H1 (cell line): ENCODE measurements at regions not wholly inside any gene's neighbourhood (a gene's known extent, or its start where the extent isn't known, plus 50 kb on each side); places are given as distances from the start of the nearest gene placed in this dataset.

Source experiments
- CTCF ChIA-PET: fragments of 300-600 bp; sonication (Branson Sonifier 250); formaldehyde crosslinking; loops from one replicate; lab custom pipeline; 2021; ENCODE audit not compliant: partially characterized antibody; lab: Charles Lee
- POLR2A ChIA-PET: fragments of 300-600 bp; sonication (Branson Sonifier 250); formaldehyde crosslinking; loops from one replicate; lab custom pipeline; 2021; ENCODE audit warnings: inconsistent platforms; ENCODE audit not compliant: partially characterized antibody; lab: Charles Lee
- DNase-seq, 2 experiments: peaks; one replicate each; pipeline versions ENCODE4 v3.0.0 to v3.0.0-alpha.2; 2010 to 2022; ENCODE audit warnings: low spot score in 2 of 2, low read depth in 1 of 2, mixed read lengths in 1 of 2
- FAIRE-seq: peaks from 2 replicates; lab custom pipeline; 2011; peaks lifted over from hg19 to GRCh38; lab: Jason Lieb, UNC
- H2AFZ ChIP-seq: 2 replicates; pipeline ENCODE4 v1.8.1; 2012; ENCODE audit warnings: low read length, inconsistent platforms
- H2AK5ac ChIP-seq: 2 replicates; pipeline ENCODE4 v1.6.1; 2013; ENCODE audit warnings: low read depth, low read length
- H2BK120ac ChIP-seq: replicated peaks from 2 replicates; pipeline ENCODE3; 2013; ENCODE audit warnings: low read depth, low read length, inconsistent platforms
- H2BK12ac ChIP-seq: 2 replicates; pipeline ENCODE4 v1.6.1; 2013; ENCODE audit warnings: low read depth, low read length
- H2BK15ac ChIP-seq: 2 replicates; pipeline ENCODE4 v1.6.1; 2013; ENCODE audit warnings: low read length
- H2BK20ac ChIP-seq: 2 replicates; pipeline ENCODE4 v1.6.1; 2013; ENCODE audit warnings: low read length
- H2BK5ac ChIP-seq: 2 replicates; pipeline ENCODE4 v1.6.1; 2013; ENCODE audit warnings: low read depth, low read length
- H3K14ac ChIP-seq: 2 replicates; pipeline ENCODE4 v1.6.1; 2013; ENCODE audit warnings: inconsistent platforms; ENCODE audit not compliant: insufficient read length
- H3K18ac ChIP-seq: 2 replicates; pipeline ENCODE4 v1.6.1; 2013; ENCODE audit warnings: low read length; ENCODE audit errors: extremely low read depth
- H3K23ac ChIP-seq: 2 replicates; pipeline ENCODE4 v1.6.1; 2013; ENCODE audit warnings: inconsistent platforms; ENCODE audit not compliant: insufficient read length
- H3K23me2 ChIP-seq: 2 replicates; pipeline ENCODE4 v1.6.1; 2013; ENCODE audit warnings: low read depth, low read length
- H3K27ac ChIP-seq: 2 replicates; pipeline ENCODE4 v1.6.1; 2011; ENCODE audit warnings: low read depth, low read length, inconsistent platforms
- H3K27me3 ChIP-seq, 4 experiments: replicated peaks in 1 of 4; 1 replicate in 1 of 4; 2 replicates in 3 of 4; pipeline versions ENCODE4 v1.6.1 to v1.8.1; 2011 to 2013; ENCODE audit warnings: low read length in 3 of 4, mild to moderate bottlenecking in 3 of 4, inconsistent platforms in 2 of 4, mixed read lengths in 2 of 4, moderate library complexity in 1 of 4; ENCODE audit not compliant: control insufficient read depth in 3 of 4, insufficient read depth in 3 of 4; ENCODE audit errors: extremely low read depth in 1 of 4
- H3K36me3 ChIP-seq, 4 experiments: 2 replicates each; pipeline versions ENCODE4 v1.6.1 to v1.8.1; 2011 to 2013; ENCODE audit warnings: mild to moderate bottlenecking in 4 of 4, low read length in 3 of 4, moderate library complexity in 2 of 4, control low read depth in 1 of 4, inconsistent platforms in 1 of 4; ENCODE audit not compliant: insufficient read depth in 4 of 4, control insufficient read depth in 2 of 4
- H3K4ac ChIP-seq: replicated peaks from 2 replicates; pipeline ENCODE3; 2013; ENCODE audit warnings: low read length, low read depth, mixed read lengths, inconsistent platforms; ENCODE audit not compliant: insufficient read length
- H3K4me1 ChIP-seq, 4 experiments: replicated peaks in 1 of 4; 1 replicate in 1 of 4; 2 replicates in 3 of 4; pipeline versions ENCODE4 v1.6.1 to v1.8.1; 2011 to 2013; ENCODE audit warnings: low read length in 3 of 4, inconsistent platforms in 2 of 4, mixed read lengths in 1 of 4; ENCODE audit not compliant: insufficient read depth in 4 of 4, control insufficient read depth in 3 of 4
- H3K4me2 ChIP-seq, 2 experiments: 2 replicates each; pipeline versions ENCODE4 v1.6.1 to v1.8.1; 2011 to 2013; ENCODE audit warnings: low read depth in 2 of 2, low read length in 2 of 2, control low read depth in 1 of 2, inconsistent platforms in 1 of 2, mild to moderate bottlenecking in 1 of 2; ENCODE audit not compliant: insufficient read depth in 1 of 2
- H3K4me3 ChIP-seq, 4 experiments: fragments of 200-600, 300-600 bp in 1 of 4; sonication (generic), shearing (Covaris generic), sonication (Bioruptor Twin) in 1 of 4; 2 replicates each; pipeline versions ENCODE4 v1.5.1 to v1.8.1; 2011 to 2016; ENCODE audit warnings: low read length in 4 of 4, low read depth in 3 of 4, control low read depth in 2 of 4, inconsistent platforms in 2 of 4, mild to moderate bottlenecking in 2 of 4, mixed read lengths in 1 of 4, moderate library complexity in 1 of 4; ENCODE audit not compliant: insufficient read depth in 2 of 4; ENCODE audit errors: extremely low read depth in 1 of 4
- H3K56ac ChIP-seq: replicated peaks from 2 replicates; pipeline ENCODE3; 2013; ENCODE audit warnings: low read depth, mild to moderate bottlenecking, mixed read lengths, low read length, inconsistent platforms; ENCODE audit not compliant: insufficient read length
- H3K79me1 ChIP-seq: 2 replicates; pipeline ENCODE4 v1.6.1; 2013; ENCODE audit warnings: low read depth, low read length, control low read depth
- H3K79me2 ChIP-seq, 2 experiments: 2 replicates each; pipeline versions ENCODE4 v1.6.1 to v1.8.1; 2012 to 2013; ENCODE audit warnings: low read length in 2 of 2, mild to moderate bottlenecking in 2 of 2, inconsistent platforms in 1 of 2; ENCODE audit not compliant: insufficient read depth in 2 of 2, control insufficient read depth in 1 of 2
- H3K9ac ChIP-seq, 4 experiments: replicated peaks in 1 of 4; 1 replicate in 1 of 4; 2 replicates in 3 of 4; pipeline versions ENCODE4 v1.6.1 to v1.8.1; 2011 to 2013; ENCODE audit warnings: low read depth in 3 of 4, low read length in 3 of 4, control low read depth in 2 of 4, mild to moderate bottlenecking in 2 of 4, moderate library complexity in 2 of 4, inconsistent platforms in 1 of 4; ENCODE audit errors: extremely low read depth in 1 of 4
- H3K9me3 ChIP-seq, 2 experiments: 2 replicates each; pipeline versions ENCODE4 v1.6.1 to v1.8.1; 2012 to 2013; ENCODE audit warnings: mild to moderate bottlenecking in 2 of 2, moderate library complexity in 2 of 2, control low read depth in 1 of 2, inconsistent platforms in 1 of 2, low read depth in 1 of 2, low read length in 1 of 2, mixed read lengths in 1 of 2; ENCODE audit not compliant: insufficient read depth in 2 of 2
- H4K20me1 ChIP-seq, 2 experiments: replicated peaks in 1 of 2; 2 replicates each; pipeline versions ENCODE3 to v1.8.1; 2011 to 2013; ENCODE audit warnings: inconsistent platforms in 2 of 2, low read length in 2 of 2, mild to moderate bottlenecking in 1 of 2; ENCODE audit not compliant: insufficient read depth in 2 of 2, control insufficient read depth in 1 of 2
- H4K5ac ChIP-seq: 2 replicates; pipeline ENCODE4 v1.6.1; 2013; ENCODE audit warnings: low read length, low read depth, mixed read lengths, inconsistent platforms; ENCODE audit not compliant: insufficient read length
- H4K8ac ChIP-seq: 2 replicates; pipeline ENCODE4 v1.8.0; 2013; ENCODE audit warnings: mild to moderate bottlenecking, moderate library complexity, low read length, inconsistent platforms; ENCODE audit not compliant: insufficient read depth; ENCODE audit errors: extremely low read depth
- H4K91ac ChIP-seq: replicated peaks from 2 replicates; pipeline ENCODE3; 2013; ENCODE audit warnings: low read length, mixed read lengths, inconsistent platforms; ENCODE audit not compliant: insufficient read length
- BACH1 ChIP-seq: IDR thresholded peaks from 2 replicates; pipeline ENCODE4 v1.6.1; 2012; ENCODE audit warnings: low read length, improper control_type of control experiment
- BRCA1 ChIP-seq: IDR thresholded peaks from 2 replicates; pipeline ENCODE4 v1.6.1; 2012; ENCODE audit warnings: low read depth, low read length, improper control_type of control experiment
- CEBPB ChIP-seq: IDR thresholded peaks from 2 replicates; pipeline ENCODE4 v1.6.1; 2012; ENCODE audit warnings: low read depth, low read length
- CREB1 ChIP-seq: IDR thresholded peaks from 2 replicates; pipeline ENCODE4 v1.6.1; 2012; ENCODE audit warnings: inconsistent platforms
- CTBP2 ChIP-seq: IDR thresholded peaks from 2 replicates; pipeline ENCODE4 v1.7.0; 2011; ENCODE audit warnings: borderline replicate concordance, mild to moderate bottlenecking, moderate library complexity, mixed read lengths, low read length; ENCODE audit not compliant: insufficient read depth, insufficient read length
- HDAC6 ChIP-seq: IDR thresholded peaks from one replicate; pipeline ENCODE4 v1.7.1; 2012; ENCODE audit warnings: low read depth, mild to moderate bottlenecking, inconsistent platforms, low read length, moderate library complexity
- JUN ChIP-seq: IDR thresholded peaks from 2 replicates; pipeline ENCODE4 v1.6.1; 2011; ENCODE audit warnings: low read depth, mild to moderate bottlenecking, improper control_type of control experiment, low read length
- JUND ChIP-seq: IDR thresholded peaks from 2 replicates; pipeline ENCODE4 v1.6.1; 2011; ENCODE audit warnings: mild to moderate bottlenecking, improper control_type of control experiment, low read length
- SAP30 ChIP-seq: fragments of 300-600 bp; sonication (generic); IDR thresholded peaks from 2 replicates; pipeline ENCODE4 v1.7.1; 2012; ENCODE audit warnings: low read length, moderate library complexity, mild to moderate bottlenecking, inconsistent platforms; ENCODE audit not compliant: insufficient read depth, insufficient replicate concordance
- SIX5 ChIP-seq: IDR thresholded peaks from 2 replicates; pipeline ENCODE4 v1.6.1; 2011; ENCODE audit warnings: mild to moderate bottlenecking, low read depth, low read length
- TAF1 ChIP-seq: IDR thresholded peaks from 2 replicates; pipeline ENCODE4 v1.6.1; 2011; ENCODE audit warnings: mild to moderate bottlenecking, low read depth, low read length
- TAF7 ChIP-seq: optimal IDR thresholded peaks from 2 replicates; pipeline ENCODE3; 2011; ENCODE audit warnings: low read depth, mild to moderate bottlenecking, inconsistent platforms, low read length, moderate library complexity, borderline replicate concordance
- TCF12 ChIP-seq: IDR thresholded peaks from 2 replicates; pipeline ENCODE4 v1.6.1; 2011; ENCODE audit warnings: low read depth, mild to moderate bottlenecking, low read length
- WGBS, 2 experiments: shearing (Covaris generic) in 1 of 2; methylation state at CpG; one replicate each; pipeline versions ENCODE4 v1.1.6 to v1.1.7; 2013 to 2015; ENCODE audit warnings: low lambda C conversion rate in 2 of 2, mixed read lengths in 2 of 2, inconsistent platforms in 1 of 2, low coverage in 1 of 2, missing lambda C conversion rate in 1 of 2; ENCODE audit not compliant: insufficient replicate concordance in 2 of 2, insufficient coverage in 1 of 2, insufficient read length in 1 of 2; ENCODE audit errors: extremely low coverage in 1 of 2, missing lambda C conversion rate in 1 of 2; 5-methylcytosine and 5-hydroxymethylcytosine counted together
- TF ChIP-seq, protein P1 (sequence below), 3 experiments: IDR thresholded peaks; 1 replicate in 2 of 3; 2 replicates in 1 of 3; pipeline versions ENCODE4 v1.5.1 to v1.6.1; 2011; ENCODE audit warnings: low read length in 3 of 3, mild to moderate bottlenecking in 3 of 3, inconsistent platforms in 2 of 3, low read depth in 1 of 3, moderate library complexity in 1 of 3; ENCODE audit not compliant: insufficient read depth in 1 of 3; ENCODE audit errors: control extremely low read depth in 1 of 3

DNA sequence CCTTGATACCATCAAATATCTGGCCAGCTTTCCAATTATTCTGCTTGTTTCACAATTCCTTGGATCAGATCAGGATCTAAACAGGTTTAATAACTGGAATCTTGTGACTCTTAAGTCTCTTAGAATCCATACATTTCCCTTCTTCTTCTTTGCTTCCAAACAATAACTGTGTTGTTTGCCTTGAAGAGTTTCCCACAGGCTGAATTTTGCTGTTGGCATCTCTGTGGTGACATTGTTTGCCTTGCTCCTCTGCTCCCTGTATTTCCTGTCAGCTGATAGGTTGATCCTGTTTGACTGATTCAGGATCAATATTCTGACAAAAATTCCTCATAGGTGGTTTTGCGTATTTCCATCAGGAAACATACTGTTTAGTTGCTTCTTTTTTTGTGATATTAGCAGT lies 248.4 kb upstream of the LMCD1 start:
- no peak overlapping the region for H3K4ac ChIP-seq
- no peaks in the 10 kb centered on the region for H4K20me1 ChIP-seq
- no peak overlapping the region for H3K4me3 ChIP-seq
- no peak overlapping the region for H3K9ac ChIP-seq
- no peak overlapping the region for H4K5ac ChIP-seq
- H3K4me1 ChIP-seq: no peaks in the 10 kb centered on the region
- H3K79me2 ChIP-seq: no peaks in the 10 kb centered on the region
- no peak overlapping the region for H2BK20ac ChIP-seq
- DNase-seq (no peak), FAIRE-seq (no peak)
- no peak overlapping the region for H3K23ac ChIP-seq
- no peak overlapping the region for H3K18ac ChIP-seq
- no peaks in the 10 kb centered on the region; the same call in 1 of the 2 replicates for H3K23me2 ChIP-seq
- no peak overlapping the region for H3K56ac ChIP-seq
- no peak overlapping the region for H3K27ac ChIP-seq
- H3K27me3 ChIP-seq: no peaks in the 10 kb centered on the region
- ChIA-PET CTCF (interaction anchor here (1.4 to 7.7 kb wide), 2 partner anchors 14 to 49 kb away, joined by 3 to 69 read pairs; no protein-coding TSS in a partner anchor), POLR2A (no interaction called here)
- no peak overlapping the region for H2AK5ac ChIP-seq
- no peak overlapping the region for H3K4me2 ChIP-seq
- H4K8ac ChIP-seq: no peak overlapping the region
- no peaks in the 10 kb centered on the region for H3K36me3 ChIP-seq
- H3K79me1 ChIP-seq: no peaks in the 10 kb centered on the region
- WGBS, 2 experiments: 94% methylated on average over 1 of the region's 1 CpG; no CpG with 5 or more reads in 1 of the 2 experiments
- H3K14ac ChIP-seq: no peak overlapping the region
- H2BK120ac ChIP-seq: no peak overlapping the region
- no peak overlapping the region for H2BK12ac ChIP-seq
- no peaks in the 10 kb centered on the region for H3K9me3 ChIP-seq
- no peak overlapping the region for H4K91ac ChIP-seq
- no peak overlapping the region for H2BK5ac ChIP-seq
- no peak overlapping the region for H2AFZ ChIP-seq
- H2BK15ac ChIP-seq: no peak overlapping the region
- no peak for TF ChIP-seq TAF1
- TF ChIP-seq, protein P1, sequence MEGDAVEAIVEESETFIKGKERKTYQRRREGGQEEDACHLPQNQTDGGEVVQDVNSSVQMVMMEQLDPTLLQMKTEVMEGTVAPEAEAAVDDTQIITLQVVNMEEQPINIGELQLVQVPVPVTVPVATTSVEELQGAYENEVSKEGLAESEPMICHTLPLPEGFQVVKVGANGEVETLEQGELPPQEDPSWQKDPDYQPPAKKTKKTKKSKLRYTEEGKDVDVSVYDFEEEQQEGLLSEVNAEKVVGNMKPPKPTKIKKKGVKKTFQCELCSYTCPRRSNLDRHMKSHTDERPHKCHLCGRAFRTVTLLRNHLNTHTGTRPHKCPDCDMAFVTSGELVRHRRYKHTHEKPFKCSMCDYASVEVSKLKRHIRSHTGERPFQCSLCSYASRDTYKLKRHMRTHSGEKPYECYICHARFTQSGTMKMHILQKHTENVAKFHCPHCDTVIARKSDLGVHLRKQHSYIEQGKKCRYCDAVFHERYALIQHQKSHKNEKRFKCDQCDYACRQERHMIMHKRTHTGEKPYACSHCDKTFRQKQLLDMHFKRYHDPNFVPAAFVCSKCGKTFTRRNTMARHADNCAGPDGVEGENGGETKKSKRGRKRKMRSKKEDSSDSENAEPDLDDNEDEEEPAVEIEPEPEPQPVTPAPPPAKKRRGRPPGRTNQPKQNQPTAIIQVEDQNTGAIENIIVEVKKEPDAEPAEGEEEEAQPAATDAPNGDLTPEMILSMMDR (IDR thresholded peaks at IDR 0.05; ENCODE audit: control extremely low read depth in 1 of 3, insufficient read depth in 1 of 3, low read depth in 1 of 3, low read length in 3 of 3): no peak
- TF ChIP-seq BACH1: no peak
- TF ChIP-seq HDAC6: no peak
- TF ChIP-seq SAP30: no peak
- no peak for TF ChIP-seq CEBPB
- no peak for TF ChIP-seq SIX5
- TF ChIP-seq CTBP2: no peak
- no peak for TF ChIP-seq TAF7
- TF ChIP-seq CREB1: no peak
- no peak for TF ChIP-seq JUND
- TF ChIP-seq TCF12: no peak
- no peak for TF ChIP-seq BRCA1
- no peak for TF ChIP-seq JUN
